ENCODE measurements at regions not wholly inside any gene's neighbourhood (a gene's known extent, or its start where the extent isn't known, plus 50 kb on each side); places are given as distances from the start of the nearest gene placed in this dataset.

DNA sequence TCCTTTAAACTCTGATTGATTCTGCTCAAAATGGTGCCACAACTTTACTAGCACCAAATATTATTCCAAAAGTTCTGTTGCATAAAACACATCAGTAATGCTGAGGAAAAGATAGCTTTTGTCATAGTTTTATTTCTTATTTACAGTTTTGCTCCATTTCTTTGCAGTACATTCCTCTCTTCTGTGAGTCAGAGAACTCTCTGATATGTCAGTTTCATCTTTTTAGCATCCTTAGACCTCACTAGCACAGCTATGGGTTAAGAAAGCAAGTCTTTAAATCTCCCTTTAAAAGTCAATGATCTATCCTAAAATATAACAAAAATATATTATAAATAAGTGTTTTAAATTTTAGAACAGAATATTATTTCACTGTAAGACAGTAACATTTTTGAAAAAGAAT is 356.6 kb upstream of the SNX7 start:
- Histone ChIP-seq H3K79me2 (ENCODE audit: insufficient read depth, low read length) (no peaks in the 10 kb centered on the region), H2AFZ (ENCODE audit: insufficient read depth, low read depth, low read length, poor library complexity, severe bottlenecking) (no peak overlapping the region)

GRCh38 chr1:98299861-98300260 is 361.7 kb upstream of the SNX7 start:
- H3K4me1 ChIP-seq (ENCODE audit: control insufficient read depth in 1 of 2, insufficient read depth in 2 of 2, low read length in 2 of 2) = no peaks in the 10 kb centered on the region
- H3K79me2 ChIP-seq (ENCODE audit: insufficient read depth, low read length) = no peaks in the 10 kb centered on the region
- Mint-ChIP-seq H3K9me3 (peaks cover 0 to 3% (median 2%) of the 10 kb centered on the region in 7 donors), H3K4me3 (no peak overlapping the region), H3K36me3 (no peaks in the 10 kb centered on the region), H3K27me3 (ENCODE audit: low read depth in 3 of 3) (peaks cover 0 to 2% (median 0%) of the 10 kb centered on the region in 3 donors), H3K4me1 (no peaks in the 10 kb centered on the region), H3K27ac (no peak overlapping the region)
- no peaks in the 10 kb centered on the region for H3K27me3 ChIP-seq (ENCODE audit: control insufficient read depth in 2 of 2, insufficient read depth in 2 of 2, low read length in 2 of 2)
- no peak overlapping the region for H3K4me3 ChIP-seq (replicated peaks in 1 of 3; ENCODE audit: low read depth in 2 of 3, low read length in 3 of 3)
- no peak overlapping the region for H2AFZ ChIP-seq (ENCODE audit: insufficient read depth, low read depth, low read length, poor library complexity, severe bottlenecking)
- TF ChIP-seq, protein P1, sequence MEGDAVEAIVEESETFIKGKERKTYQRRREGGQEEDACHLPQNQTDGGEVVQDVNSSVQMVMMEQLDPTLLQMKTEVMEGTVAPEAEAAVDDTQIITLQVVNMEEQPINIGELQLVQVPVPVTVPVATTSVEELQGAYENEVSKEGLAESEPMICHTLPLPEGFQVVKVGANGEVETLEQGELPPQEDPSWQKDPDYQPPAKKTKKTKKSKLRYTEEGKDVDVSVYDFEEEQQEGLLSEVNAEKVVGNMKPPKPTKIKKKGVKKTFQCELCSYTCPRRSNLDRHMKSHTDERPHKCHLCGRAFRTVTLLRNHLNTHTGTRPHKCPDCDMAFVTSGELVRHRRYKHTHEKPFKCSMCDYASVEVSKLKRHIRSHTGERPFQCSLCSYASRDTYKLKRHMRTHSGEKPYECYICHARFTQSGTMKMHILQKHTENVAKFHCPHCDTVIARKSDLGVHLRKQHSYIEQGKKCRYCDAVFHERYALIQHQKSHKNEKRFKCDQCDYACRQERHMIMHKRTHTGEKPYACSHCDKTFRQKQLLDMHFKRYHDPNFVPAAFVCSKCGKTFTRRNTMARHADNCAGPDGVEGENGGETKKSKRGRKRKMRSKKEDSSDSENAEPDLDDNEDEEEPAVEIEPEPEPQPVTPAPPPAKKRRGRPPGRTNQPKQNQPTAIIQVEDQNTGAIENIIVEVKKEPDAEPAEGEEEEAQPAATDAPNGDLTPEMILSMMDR (IDR thresholded peaks at IDR 0.05) = no peak
- no peak overlapping the region for H3K9ac ChIP-seq (ENCODE audit: insufficient read depth, low read length, poor library complexity, severe bottlenecking)
- no peak overlapping the region for H3K27ac ChIP-seq (ENCODE audit: low read depth in 1 of 2, low read length in 2 of 2)
- WGBS (ENCODE audit: insufficient coverage) = 100% methylated on average over 1 of the region's 3 CpGs
- H3K9me3 ChIP-seq (replicated peaks in 1 of 2; ENCODE audit: control insufficient read depth in 1 of 2, insufficient read depth in 1 of 2, low read length in 2 of 2) = no peaks in the 10 kb centered on the region
- intact Hi-C loops (cut with micrococcal nuclease) = no loop called here
- no peaks in the 10 kb centered on the region for H3K36me3 ChIP-seq (replicated peaks in 1 of 2; ENCODE audit: control insufficient read depth in 1 of 2, insufficient read depth in 2 of 2, low read length in 2 of 2)
- DNase-seq = no peak
- H3K4me2 ChIP-seq (replicated peaks; ENCODE audit: extremely low read depth, low read length, poor library complexity, severe bottlenecking) = no peak overlapping the region
- H4K20me1 ChIP-seq (ENCODE audit: insufficient read depth, low read length) = no peaks in the 10 kb centered on the region

More for the DNA sequence above, 356.6 kb upstream of the SNX7 start:
- TF ChIP-seq, protein P1 (IDR thresholded peaks at IDR 0.05) = no peak
- no peaks in the 10 kb centered on the region for H4K20me1 ChIP-seq (ENCODE audit: insufficient read depth, low read length)
- no peak overlapping the region for H3K9ac ChIP-seq (ENCODE audit: insufficient read depth, low read length, poor library complexity, severe bottlenecking)
- Mint-ChIP-seq H3K27me3 (ENCODE audit: low read depth in 3 of 3) (no peaks in the 10 kb centered on the region), H3K27ac (no peak overlapping the region), H3K9me3 (peaks cover 3 to 11% (median 3%) of the 10 kb centered on the region in 7 donors), H3K4me1 (peaks cover 2% of the 10 kb centered on the region), H3K4me3 (no peak overlapping the region), H3K36me3 (no peaks in the 10 kb centered on the region)
- no peak overlapping the region for H3K4me2 ChIP-seq (replicated peaks; ENCODE audit: extremely low read depth, low read length, poor library complexity, severe bottlenecking)
- H3K4me1 ChIP-seq (ENCODE audit: control insufficient read depth in 1 of 2, insufficient read depth in 2 of 2, low read length in 2 of 2) = peaks cover 0 to under 1% of the 10 kb centered on the region in 2 donors
- H3K27ac ChIP-seq (ENCODE audit: low read depth in 1 of 2, low read length in 2 of 2) = no peak overlapping the region
- no peak for DNase-seq
- H3K4me3 ChIP-seq (replicated peaks in 1 of 3; ENCODE audit: low read depth in 2 of 3, low read length in 3 of 3) = no peak overlapping the region
- intact Hi-C loops (cut with micrococcal nuclease) = no loop called here
- no peaks in the 10 kb centered on the region for H3K36me3 ChIP-seq (replicated peaks in 1 of 2; ENCODE audit: control insufficient read depth in 1 of 2, insufficient read depth in 2 of 2, low read length in 2 of 2)
- H3K9me3 ChIP-seq (replicated peaks in 1 of 2; ENCODE audit: control insufficient read depth in 1 of 2, insufficient read depth in 1 of 2, low read length in 2 of 2) = peaks cover 0 to 3% of the 10 kb centered on the region in 2 donors
- H3K27me3 ChIP-seq (ENCODE audit: control insufficient read depth in 2 of 2, insufficient read depth in 2 of 2, low read length in 2 of 2) = no peaks in the 10 kb centered on the region
